Endothelial cell (in vitro differentiated cells): ENCODE measurements at regions not wholly inside any gene's neighbourhood (a gene's known extent, or its start where the extent isn't known, plus 50 kb on each side); places are given as distances from the start of the nearest gene placed in this dataset.

Experiments
- DNase-seq: peaks from one replicate; pipeline ENCODE4 v3.0.0; 2021; ENCODE audit warnings: low spot score
- H3K27ac Mint-ChIP-seq: one replicate; pipeline ENCODE4 v1.8.0; 2021; ENCODE audit warnings: mixed read lengths, inconsistent platforms; ENCODE audit not compliant: unreplicated experiment
- H3K27me3 Mint-ChIP-seq: one replicate; pipeline ENCODE4 v1.8.0; 2021; ENCODE audit warnings: mild to moderate bottlenecking, moderate library complexity, mixed read lengths, inconsistent platforms; ENCODE audit not compliant: unreplicated experiment
- H3K36me3 Mint-ChIP-seq: one replicate; pipeline ENCODE4 v1.8.0; 2021; ENCODE audit warnings: mild to moderate bottlenecking, low read depth, mixed read lengths, inconsistent platforms; ENCODE audit not compliant: unreplicated experiment
- H3K4me1 Mint-ChIP-seq: one replicate; pipeline ENCODE4 v1.8.0; 2021; ENCODE audit warnings: mild to moderate bottlenecking, mixed read lengths, inconsistent platforms; ENCODE audit not compliant: unreplicated experiment
- H3K4me3 Mint-ChIP-seq: one replicate; pipeline ENCODE4 v1.8.0; 2021; ENCODE audit warnings: mild to moderate bottlenecking, mixed read lengths, inconsistent platforms; ENCODE audit not compliant: unreplicated experiment
- H3K9me3 Mint-ChIP-seq: one replicate; pipeline ENCODE4 v1.8.0; 2021; ENCODE audit warnings: mixed read lengths, inconsistent platforms; ENCODE audit not compliant: unreplicated experiment
- TF ChIP-seq, protein P1 (sequence below): fragments of 200-600 bp; sonication (generic); IDR thresholded peaks from one replicate; pipeline ENCODE4 v1.5.0; 2021; ENCODE audit warnings: antibody characterized with exemption; ENCODE audit not compliant: unreplicated experiment

- Mint-ChIP-seq H3K27ac (no peak overlapping the region), H3K9me3 (no peaks in the 10 kb centered on the region), H3K4me3 (no peak overlapping the region), H3K4me1 (no peaks in the 10 kb centered on the region), H3K27me3 (no peaks in the 10 kb centered on the region), H3K36me3 (no peaks in the 10 kb centered on the region)
- DNase-seq, result no peak
- TF ChIP-seq, protein P1, sequence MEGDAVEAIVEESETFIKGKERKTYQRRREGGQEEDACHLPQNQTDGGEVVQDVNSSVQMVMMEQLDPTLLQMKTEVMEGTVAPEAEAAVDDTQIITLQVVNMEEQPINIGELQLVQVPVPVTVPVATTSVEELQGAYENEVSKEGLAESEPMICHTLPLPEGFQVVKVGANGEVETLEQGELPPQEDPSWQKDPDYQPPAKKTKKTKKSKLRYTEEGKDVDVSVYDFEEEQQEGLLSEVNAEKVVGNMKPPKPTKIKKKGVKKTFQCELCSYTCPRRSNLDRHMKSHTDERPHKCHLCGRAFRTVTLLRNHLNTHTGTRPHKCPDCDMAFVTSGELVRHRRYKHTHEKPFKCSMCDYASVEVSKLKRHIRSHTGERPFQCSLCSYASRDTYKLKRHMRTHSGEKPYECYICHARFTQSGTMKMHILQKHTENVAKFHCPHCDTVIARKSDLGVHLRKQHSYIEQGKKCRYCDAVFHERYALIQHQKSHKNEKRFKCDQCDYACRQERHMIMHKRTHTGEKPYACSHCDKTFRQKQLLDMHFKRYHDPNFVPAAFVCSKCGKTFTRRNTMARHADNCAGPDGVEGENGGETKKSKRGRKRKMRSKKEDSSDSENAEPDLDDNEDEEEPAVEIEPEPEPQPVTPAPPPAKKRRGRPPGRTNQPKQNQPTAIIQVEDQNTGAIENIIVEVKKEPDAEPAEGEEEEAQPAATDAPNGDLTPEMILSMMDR, result no peak
Observed at GRCh38 chr5:158309088-158309807, 450.3 kb upstream of the CLINT1 start.

- H3K4me3 Mint-ChIP-seq, result no peak overlapping the region
- no peak for DNase-seq
- H3K36me3 Mint-ChIP-seq, result no peaks in the 10 kb centered on the region
- no peaks in the 10 kb centered on the region for H3K27me3 Mint-ChIP-seq
- H3K4me1 Mint-ChIP-seq, result no peaks in the 10 kb centered on the region
- H3K9me3 Mint-ChIP-seq, result no peaks in the 10 kb centered on the region
- TF ChIP-seq, protein P1, result no peak
- H3K27ac Mint-ChIP-seq, result no peak overlapping the region
Observed at GRCh38 chr5:158308429-158309025, 449.6 kb upstream of the CLINT1 start.

DNA sequence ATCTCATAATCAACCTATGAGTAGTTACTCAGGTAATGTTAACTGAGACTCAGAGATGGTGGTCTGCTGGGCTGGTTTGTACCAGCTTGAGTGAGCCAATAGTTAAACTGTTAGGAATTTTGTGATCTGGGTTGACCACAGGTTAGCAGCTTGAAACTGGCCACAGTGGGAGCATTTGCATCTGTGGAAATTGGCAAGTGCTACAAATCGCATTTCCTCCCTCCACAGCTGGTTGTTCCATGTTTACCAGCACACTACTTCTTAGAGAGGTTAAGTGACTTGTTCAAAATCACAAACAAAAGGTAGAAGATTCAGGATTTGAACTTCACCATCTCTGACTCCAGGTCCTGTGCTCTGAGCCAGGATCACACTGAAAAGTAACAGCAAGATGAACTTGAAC lies 446.9 kb upstream of the CLINT1 start:
- H3K36me3 Mint-ChIP-seq, result no peaks in the 10 kb centered on the region
- H3K4me3 Mint-ChIP-seq, result no peak overlapping the region
- TF ChIP-seq, protein P1, result no peak
- H3K4me1 Mint-ChIP-seq, result no peaks in the 10 kb centered on the region
- H3K27me3 Mint-ChIP-seq, result no peaks in the 10 kb centered on the region
- H3K9me3 Mint-ChIP-seq, result no peaks in the 10 kb centered on the region
- DNase-seq, result no peak
- no peak overlapping the region for H3K27ac Mint-ChIP-seq

GRCh38 chr5:158304607-158305006 lies 445.7 kb upstream of the CLINT1 start:
- DNase-seq, result no peak
- Mint-ChIP-seq H3K9me3 (no peaks in the 10 kb centered on the region), H3K4me1 (no peaks in the 10 kb centered on the region), H3K36me3 (no peaks in the 10 kb centered on the region), H3K4me3 (no peak overlapping the region), H3K27me3 (no peaks in the 10 kb centered on the region), H3K27ac (no peak overlapping the region)
- TF ChIP-seq, protein P1, result no peak

- H3K27me3 Mint-ChIP-seq, result no peaks in the 10 kb centered on the region
Observed at GRCh38 chr5:158303883-158304282, 444.9 kb upstream of the CLINT1 start.

More at GRCh38 chr5:158303883-158304282, 444.9 kb upstream of the CLINT1 start:
- no peaks in the 10 kb centered on the region for H3K36me3 Mint-ChIP-seq
- TF ChIP-seq, protein P1, result no peak
- H3K4me1 Mint-ChIP-seq, result no peaks in the 10 kb centered on the region
- no peaks in the 10 kb centered on the region for H3K9me3 Mint-ChIP-seq
- no peak overlapping the region for H3K4me3 Mint-ChIP-seq
- DNase-seq, result no peak
- no peak overlapping the region for H3K27ac Mint-ChIP-seq
